Kidney (tissue), 13 donors: ENCODE measurements at regions not wholly inside any gene's neighbourhood (a gene's known extent, or its start where the extent isn't known, plus 50 kb on each side); places are given as distances from the start of the nearest gene placed in this dataset.

Experiments
- DNase-seq, 5 donors: peaks; one replicate each; pipeline ENCODE4 v3.0.0-alpha.2; 2013 to 2020
- FAIRE-seq: peaks from 2 replicates; lab custom pipeline; 2012; peaks lifted over from hg19 to GRCh38; lab: Jason Lieb, UNC
- H3K27ac ChIP-seq, 2 donors: one replicate each; pipeline ENCODE4 v1.7.0; 2013; ENCODE audit warnings: low read depth in 2 of 2, low read length in 2 of 2, inconsistent platforms in 1 of 2
- H3K27me3 ChIP-seq: one replicate; pipeline ENCODE4 v1.7.1; 2013; ENCODE audit warnings: low read length, inconsistent platforms; ENCODE audit not compliant: control insufficient read depth, insufficient read depth
- H3K36me3 ChIP-seq, 3 donors: one replicate each; pipeline versions ENCODE4 v1.7.0 to v1.7.1; 2013; ENCODE audit warnings: low read length in 3 of 3, control low read depth in 1 of 3, inconsistent platforms in 1 of 3; ENCODE audit not compliant: insufficient read depth in 3 of 3, control insufficient read depth in 2 of 3
- H3K4me1 ChIP-seq, 3 donors: one replicate each; pipeline versions ENCODE4 v1.7.0 to v1.7.1; 2013; ENCODE audit warnings: low read length in 3 of 3, inconsistent platforms in 1 of 3, low read depth in 1 of 3; ENCODE audit not compliant: control insufficient read depth in 2 of 3, insufficient read depth in 2 of 3
- H3K4me3 ChIP-seq, 3 donors: one replicate each; pipeline versions ENCODE4 v1.7.0 to v1.8.1; 2013; ENCODE audit warnings: low read length in 3 of 3, control low read depth in 1 of 3, inconsistent platforms in 1 of 3
- H3K9ac ChIP-seq, 3 donors: one replicate each; pipeline versions ENCODE4 v1.7.0 to v1.7.1; 2013; ENCODE audit warnings: low read length in 3 of 3, control low read depth in 1 of 3, inconsistent platforms in 1 of 3
- H3K9me3 ChIP-seq, 3 donors: one replicate each; pipeline versions ENCODE4 v1.7.0 to v1.7.1; 2013; ENCODE audit warnings: low read length in 3 of 3, control low read depth in 1 of 3, inconsistent platforms in 1 of 3; ENCODE audit not compliant: control insufficient read depth in 2 of 3, insufficient read depth in 1 of 3
- intact Hi-C: fragments of 100-400 bp; cut with DNase I; formaldehyde crosslinking; loops from one replicate; pipeline ENCODE4 v1.11.1; 2022
- TF ChIP-seq, protein P1 (sequence below): IDR thresholded peaks from 3 replicates; pipeline ENCODE4 v1.5.1; 2012; ENCODE audit warnings: mild to moderate bottlenecking, moderate library complexity, borderline replicate concordance; ENCODE audit not compliant: insufficient read depth; ENCODE audit errors: extremely low read depth
- donor health status: control.
- donor health status: control.
- donor health status: control.
- donor health status: control.
- donor health status: control.
- donor health status: DM: yes; HTN: yes; CAD: no.
- donor health status: Normal renal cell carcinoma (clear cell type).

DNA sequence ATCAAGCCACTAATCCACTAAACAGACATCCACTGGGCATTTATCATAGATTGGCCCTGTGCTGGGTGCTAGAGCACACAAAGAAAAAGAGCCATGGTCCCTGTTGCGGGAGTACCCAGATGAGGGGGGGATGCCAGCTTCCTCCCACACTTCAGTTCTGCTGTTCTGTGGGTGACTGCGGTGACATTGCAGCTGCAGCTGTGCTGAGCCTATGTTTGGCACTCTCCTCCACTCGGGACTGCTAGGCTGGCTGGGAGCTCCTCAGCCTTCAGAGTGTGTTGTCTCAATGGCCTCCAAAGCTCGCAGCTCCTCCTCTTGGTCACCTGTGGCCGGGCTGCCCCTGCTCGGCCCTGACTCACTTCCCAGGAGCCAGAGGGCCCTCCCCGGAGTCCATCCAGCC is 173.2 kb downstream of the CLCN4 start:
- no peaks in the 10 kb centered on the region for H3K36me3 ChIP-seq
- DNase-seq, result peak in 1 of 5 donors; percentile 42
- no peak overlapping the region for H3K27ac ChIP-seq
- no peaks in the 10 kb centered on the region for H3K27me3 ChIP-seq
- no peak overlapping the region for H3K4me3 ChIP-seq
- H3K4me1 ChIP-seq, result no peaks in the 10 kb centered on the region
- TF ChIP-seq, protein P1, sequence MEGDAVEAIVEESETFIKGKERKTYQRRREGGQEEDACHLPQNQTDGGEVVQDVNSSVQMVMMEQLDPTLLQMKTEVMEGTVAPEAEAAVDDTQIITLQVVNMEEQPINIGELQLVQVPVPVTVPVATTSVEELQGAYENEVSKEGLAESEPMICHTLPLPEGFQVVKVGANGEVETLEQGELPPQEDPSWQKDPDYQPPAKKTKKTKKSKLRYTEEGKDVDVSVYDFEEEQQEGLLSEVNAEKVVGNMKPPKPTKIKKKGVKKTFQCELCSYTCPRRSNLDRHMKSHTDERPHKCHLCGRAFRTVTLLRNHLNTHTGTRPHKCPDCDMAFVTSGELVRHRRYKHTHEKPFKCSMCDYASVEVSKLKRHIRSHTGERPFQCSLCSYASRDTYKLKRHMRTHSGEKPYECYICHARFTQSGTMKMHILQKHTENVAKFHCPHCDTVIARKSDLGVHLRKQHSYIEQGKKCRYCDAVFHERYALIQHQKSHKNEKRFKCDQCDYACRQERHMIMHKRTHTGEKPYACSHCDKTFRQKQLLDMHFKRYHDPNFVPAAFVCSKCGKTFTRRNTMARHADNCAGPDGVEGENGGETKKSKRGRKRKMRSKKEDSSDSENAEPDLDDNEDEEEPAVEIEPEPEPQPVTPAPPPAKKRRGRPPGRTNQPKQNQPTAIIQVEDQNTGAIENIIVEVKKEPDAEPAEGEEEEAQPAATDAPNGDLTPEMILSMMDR, result no peak
- no peak overlapping the region for H3K9ac ChIP-seq
- no peak for FAIRE-seq
- intact Hi-C loops, result no loop called here
- H3K9me3 ChIP-seq, result no peaks in the 10 kb centered on the region

DNA sequence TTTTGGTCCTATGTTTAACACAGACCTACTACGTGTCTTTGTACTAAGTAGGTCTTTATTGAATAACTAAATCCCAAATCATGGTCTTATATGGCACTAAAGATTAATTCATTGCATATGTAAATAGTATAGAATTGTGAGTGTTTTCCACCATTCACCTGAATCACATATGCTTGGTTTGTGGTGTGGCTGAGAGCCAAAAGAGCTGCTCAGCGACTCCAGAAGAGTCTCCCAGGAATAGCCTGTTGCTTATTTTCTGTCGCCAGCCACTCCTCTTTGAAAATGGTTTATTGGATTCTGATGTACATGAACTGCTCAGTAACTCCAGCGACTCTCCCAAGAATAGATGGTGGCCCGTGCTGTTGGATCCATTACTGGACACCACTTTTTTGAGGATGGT is 184.5 kb downstream of the CLCN4 start:
- TF ChIP-seq, protein P1, result no peak
- H3K9ac ChIP-seq, result no peak overlapping the region
- FAIRE-seq, result no peak
- no peak for DNase-seq
- H3K27me3 ChIP-seq, result no peaks in the 10 kb centered on the region
- H3K4me1 ChIP-seq, result no peaks in the 10 kb centered on the region
- no peak overlapping the region for H3K27ac ChIP-seq
- H3K36me3 ChIP-seq, result no peaks in the 10 kb centered on the region
- intact Hi-C loops, result no loop called here
- no peaks in the 10 kb centered on the region for H3K9me3 ChIP-seq
- H3K4me3 ChIP-seq, result no peak overlapping the region

DNA sequence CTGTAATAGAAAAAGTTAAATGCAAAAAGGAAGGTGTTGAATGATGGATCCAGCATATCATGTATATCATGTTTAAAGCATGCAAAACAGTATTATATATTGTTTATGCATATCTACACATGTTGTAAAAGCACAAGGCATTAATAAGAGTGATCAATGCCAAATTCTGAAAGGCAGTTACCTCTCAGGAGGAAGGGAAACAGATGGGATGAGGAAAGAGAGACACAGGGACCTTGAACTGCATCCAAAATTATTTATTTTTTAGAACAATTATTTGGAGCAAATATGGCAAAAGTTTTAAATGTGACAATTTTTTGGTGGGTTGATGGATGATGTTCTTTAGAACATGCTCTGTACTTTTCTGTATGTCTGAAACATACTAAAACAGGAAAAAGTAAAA is 193.4 kb downstream of the CLCN4 start:
- H3K36me3 ChIP-seq, result no peaks in the 10 kb centered on the region
- no peaks in the 10 kb centered on the region for H3K27me3 ChIP-seq
- intact Hi-C loops, result no loop called here
- no peak overlapping the region for H3K4me3 ChIP-seq
- H3K27ac ChIP-seq, result no peak overlapping the region
- no peak overlapping the region for H3K9ac ChIP-seq
- no peaks in the 10 kb centered on the region for H3K4me1 ChIP-seq
- H3K9me3 ChIP-seq, result no peaks in the 10 kb centered on the region
- FAIRE-seq (no peak), DNase-seq (no peak)
- TF ChIP-seq, protein P1, result no peak

DNA sequence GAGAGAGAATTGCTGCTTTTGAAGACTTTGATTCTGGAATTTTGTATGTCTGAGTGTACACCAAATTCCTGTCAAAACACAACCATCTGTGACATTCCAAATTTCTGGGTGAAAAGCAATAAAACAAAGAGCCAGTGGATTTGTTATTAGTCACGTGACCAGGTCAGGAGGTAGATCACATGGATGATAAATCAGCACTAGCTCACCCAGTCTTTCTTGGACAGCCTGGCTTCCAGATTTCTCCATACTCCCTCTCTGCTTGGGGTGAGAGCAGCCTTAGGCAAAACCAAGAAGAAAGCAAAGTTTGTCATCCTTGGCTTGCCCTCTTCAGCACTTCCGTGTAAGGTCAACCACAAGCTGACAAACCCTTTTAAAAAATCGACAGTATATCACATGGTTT is 194.2 kb downstream of the CLCN4 start:
- no peaks in the 10 kb centered on the region for H3K36me3 ChIP-seq
- H3K4me1 ChIP-seq, result no peaks in the 10 kb centered on the region
- H3K4me3 ChIP-seq, result no peak overlapping the region
- H3K9me3 ChIP-seq, result no peaks in the 10 kb centered on the region
- H3K27me3 ChIP-seq, result no peaks in the 10 kb centered on the region
- H3K27ac ChIP-seq, result no peak overlapping the region
- DNase-seq, result peak in 1 of 5 donors; percentile 2
- H3K9ac ChIP-seq, result no peak overlapping the region
- FAIRE-seq, result no peak
- TF ChIP-seq, protein P1, result no peak
- intact Hi-C loops, result no loop called here
